HG03064 (cell line): ENCODE measurements at regions not wholly inside any gene's neighbourhood (a gene's known extent, or its start where the extent isn't known, plus 50 kb on each side); places are given as distances from the start of the nearest gene placed in this dataset.

Experiments
- ATAC-seq: cut with Tn5 transposase; IDR thresholded peaks from one replicate; pipeline ENCODE4 v1.9.1; 2021; ENCODE audit warnings: low read depth; ENCODE audit not compliant: unreplicated experiment

- no peak for ATAC-seq
Observed at GRCh38 chr6:33869826-33870423, 66.1 kb upstream of the MLN start.

DNA sequence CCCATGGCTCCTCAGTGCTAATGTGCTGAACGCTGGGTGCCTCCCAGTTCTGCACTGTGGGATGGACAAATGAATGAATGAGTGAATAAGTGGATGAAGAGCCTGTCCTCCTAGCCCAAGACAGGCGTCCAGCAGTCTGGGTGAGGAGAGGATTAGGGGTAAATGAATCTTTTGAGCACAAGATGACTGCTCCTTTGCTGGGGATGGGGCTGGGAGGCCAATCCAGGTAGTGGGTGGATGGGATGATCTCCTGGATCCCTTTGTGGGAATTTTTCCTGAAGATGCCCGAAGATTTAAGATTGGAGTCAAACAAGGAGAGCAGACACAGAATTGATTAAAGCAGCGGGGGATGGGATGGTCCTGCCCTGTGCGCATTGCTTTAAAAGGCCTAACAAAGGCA lies 65.3 kb upstream of the MLN start:
- ATAC-seq = no peak

GRCh38 chr6:33868141-33868540 lies 64.3 kb upstream of the MLN start:
- ATAC-seq = no peak

GRCh38 chr6:33865478-33866077 lies 61.8 kb upstream of the MLN start:
- no peak for ATAC-seq

- ATAC-seq = no peak
Observed at GRCh38 chr6:33863723-33864440, 60.1 kb upstream of the MLN start.

DNA sequence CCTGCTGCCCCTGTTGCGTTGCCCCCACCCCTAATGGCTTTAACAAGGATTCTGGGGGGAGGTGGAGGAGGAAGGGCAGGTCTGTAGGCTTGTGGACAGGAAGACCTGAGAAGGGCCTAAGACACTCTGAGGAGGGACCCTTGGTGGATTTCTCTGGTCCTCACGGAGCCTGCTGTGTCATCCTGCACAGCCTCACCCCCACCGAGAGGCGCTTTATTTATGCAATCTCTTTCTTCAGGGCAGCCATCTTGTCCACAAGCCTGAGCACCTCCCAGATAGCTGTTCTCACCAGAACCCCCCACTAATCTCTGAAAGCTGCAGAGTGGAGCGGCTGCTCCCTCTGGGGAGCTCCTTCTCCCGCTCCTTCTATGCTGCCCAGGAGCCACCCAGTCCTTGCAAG lies 59.3 kb upstream of the MLN start:
- no peak for ATAC-seq

DNA sequence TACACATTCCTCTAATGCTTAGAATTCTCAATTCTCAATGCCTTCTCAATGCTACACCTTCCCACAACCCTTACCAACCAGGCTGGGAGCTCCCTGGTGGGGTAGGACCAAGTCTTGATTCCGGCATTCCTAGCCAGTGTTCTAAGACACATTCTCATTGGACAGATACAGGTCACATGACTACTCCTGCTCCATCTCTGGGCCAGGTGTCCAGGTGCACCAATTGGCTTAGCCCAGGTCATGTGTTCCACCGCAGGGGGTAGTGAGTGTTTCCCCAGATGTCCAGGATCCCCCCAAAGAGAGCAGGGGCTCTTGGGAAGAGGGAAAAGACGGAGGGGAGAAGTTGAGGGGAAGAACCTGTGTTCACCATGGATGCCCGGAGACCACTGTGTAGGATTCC lies 58.7 kb upstream of the MLN start:
- ATAC-seq = no peak

- ATAC-seq = no peak
Observed at GRCh38 chr6:33861722-33862121, 57.9 kb upstream of the MLN start.

DNA sequence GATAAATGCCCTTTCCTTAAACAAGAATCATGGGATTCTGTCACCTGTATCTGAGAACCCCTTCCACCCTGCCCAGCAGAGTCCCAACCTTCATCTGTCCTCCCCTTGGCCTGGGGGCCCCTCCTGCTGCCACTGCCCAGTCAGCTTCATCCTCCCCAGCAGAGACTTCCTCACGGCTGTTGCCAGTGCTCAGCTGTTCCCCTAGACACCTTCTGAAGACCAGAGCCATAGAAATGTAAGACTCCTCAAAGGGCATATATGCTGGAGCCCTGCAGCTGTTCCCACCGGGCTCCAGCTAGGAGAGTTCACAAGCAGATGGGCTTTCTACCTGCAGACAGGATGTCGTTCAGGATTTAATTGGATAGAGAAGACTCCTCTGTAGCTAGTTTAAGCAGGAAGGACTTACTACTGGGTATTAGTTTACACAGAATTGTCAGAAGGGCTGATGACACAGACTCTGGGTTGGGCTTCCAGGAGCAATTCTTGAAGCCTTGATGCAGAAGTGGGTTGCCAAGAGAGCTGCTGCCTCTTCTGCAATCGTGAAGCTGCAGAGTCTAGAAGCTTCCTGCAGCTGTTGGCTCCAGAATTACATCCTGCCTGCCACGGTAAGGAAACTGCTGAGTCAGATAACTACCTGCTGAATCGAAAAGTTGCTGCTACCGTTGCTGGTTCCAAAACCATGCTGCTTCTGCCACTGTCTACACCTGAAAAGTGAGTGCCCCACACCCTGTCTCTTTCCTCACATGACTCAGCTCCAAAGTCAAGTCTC lies 57.1 kb upstream of the MLN start:
- no peak for ATAC-seq

DNA sequence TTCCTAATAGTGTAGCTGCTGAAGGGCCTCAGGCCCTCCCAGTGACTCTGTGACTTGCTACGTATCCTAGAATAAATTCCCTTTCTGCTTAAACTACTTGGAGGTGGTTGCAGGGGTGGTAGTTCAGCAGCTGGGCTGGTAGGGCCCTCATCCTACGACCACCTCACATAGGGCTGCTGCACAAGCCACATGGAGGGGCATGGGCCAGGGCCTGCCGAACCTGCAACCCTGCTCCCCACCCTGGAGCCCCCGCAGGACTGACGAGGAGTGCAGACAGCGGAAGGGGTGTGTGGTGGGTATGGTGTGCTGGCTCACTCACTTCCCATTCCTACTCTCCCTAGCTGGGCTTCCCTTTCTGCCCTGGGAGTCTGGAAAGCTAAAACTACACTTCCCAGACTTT lies 56.2 kb upstream of the MLN start:
- ATAC-seq = no peak

DNA sequence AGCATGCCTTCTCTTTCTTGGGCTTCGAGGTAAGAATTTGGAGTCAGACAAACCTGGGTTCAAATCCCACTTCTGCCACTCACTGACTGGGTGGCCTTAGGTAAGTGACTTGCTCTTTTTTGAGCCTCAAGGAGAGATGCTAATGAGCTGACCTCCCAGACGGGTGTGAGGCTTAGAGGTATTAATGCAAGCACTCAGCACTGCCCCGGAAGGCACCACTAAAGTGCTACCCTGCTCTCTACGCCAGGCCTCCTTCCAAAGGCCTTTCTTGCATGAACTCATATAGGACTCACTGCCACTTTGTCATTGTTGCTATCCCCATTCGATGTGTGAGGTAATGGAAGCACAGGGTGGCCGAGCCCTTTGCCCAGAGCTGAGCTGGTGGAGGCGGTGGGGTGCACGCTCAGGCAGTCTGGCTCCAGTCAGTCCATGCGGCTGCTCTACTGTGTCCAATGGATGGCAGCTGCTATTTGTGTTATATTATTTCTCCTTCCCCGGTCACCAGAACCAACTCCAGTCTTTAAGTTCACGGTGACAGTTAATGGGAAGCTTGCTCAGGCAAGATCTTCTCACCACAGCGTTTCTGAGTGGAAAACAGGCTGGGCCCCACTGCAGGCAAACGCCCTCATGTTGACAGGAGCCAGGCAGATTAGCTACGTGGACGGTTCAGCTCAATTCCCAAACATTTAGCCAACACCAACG lies 55.2 kb upstream of the MLN start:
- ATAC-seq = no peak

DNA sequence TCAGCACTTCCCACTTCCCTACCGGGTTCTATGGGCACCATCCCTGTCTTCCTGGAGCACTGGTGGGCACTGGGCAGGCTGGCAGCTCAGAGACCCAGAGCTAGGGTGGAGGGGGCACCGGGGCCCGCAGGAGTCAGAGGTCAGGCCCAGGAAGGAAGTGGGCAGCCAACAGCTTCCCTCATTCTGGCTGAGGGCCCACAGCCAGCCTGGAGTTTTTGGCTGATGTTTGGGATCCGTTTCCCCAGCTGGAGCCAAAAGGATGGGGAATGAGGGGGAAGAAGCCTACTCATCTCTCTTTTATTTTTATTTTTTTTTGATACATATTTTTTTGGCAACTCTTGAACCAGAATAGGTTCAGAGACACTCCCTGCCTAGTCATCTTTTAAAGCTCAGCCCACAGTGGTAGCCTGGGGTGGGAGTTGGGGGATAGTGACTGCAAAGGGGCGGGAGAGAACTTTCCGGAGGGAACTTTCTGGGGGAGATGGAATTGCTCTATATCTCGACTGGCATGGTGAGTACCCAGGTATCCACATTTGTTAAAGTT lies 54.2 kb upstream of the MLN start:
- no peak for ATAC-seq

DNA sequence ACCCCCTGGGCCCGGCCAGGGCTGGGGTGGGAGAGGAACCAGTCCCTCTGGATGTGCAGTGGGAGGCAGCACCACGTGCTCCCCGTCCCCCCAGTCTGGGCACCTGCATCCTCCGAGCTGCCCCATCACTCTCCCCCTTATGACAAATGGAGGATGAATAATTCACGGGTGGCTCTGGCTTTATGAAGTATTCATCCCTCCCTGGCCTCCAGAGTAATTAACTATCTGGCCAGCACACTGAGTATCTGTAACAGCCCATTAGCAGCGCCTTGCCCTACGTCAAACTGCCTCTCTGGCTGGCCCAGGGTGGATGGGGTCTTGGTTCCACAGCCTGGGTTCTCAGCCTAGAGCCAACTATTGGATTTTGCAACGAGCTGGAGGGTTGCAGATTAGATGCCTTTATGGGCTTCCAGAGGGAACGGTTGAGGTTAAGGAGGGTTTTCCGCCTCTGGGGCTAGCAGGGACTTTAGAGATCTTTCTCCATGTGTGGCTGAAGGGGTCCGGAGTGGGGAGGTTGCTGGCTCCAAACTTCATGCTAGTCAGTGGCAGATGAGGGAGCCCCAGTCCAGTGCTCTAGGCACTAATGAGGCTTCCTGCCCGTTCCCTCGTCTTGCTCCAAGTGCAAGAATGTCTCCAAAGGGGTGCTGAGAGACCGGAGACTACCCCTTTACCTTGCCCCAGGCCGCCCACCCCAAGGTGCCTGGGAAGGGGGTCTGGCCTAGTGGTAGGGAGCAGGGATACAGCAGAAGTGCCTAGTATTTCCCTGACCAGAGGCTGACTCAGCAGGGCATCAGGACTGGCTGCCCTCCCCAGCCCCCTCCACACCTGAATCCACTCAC lies 53.5 kb upstream of the MLN start:
- no peak for ATAC-seq

GRCh38 chr6:33856655-33857054 lies 52.9 kb upstream of the MLN start:
- ATAC-seq = no peak

DNA sequence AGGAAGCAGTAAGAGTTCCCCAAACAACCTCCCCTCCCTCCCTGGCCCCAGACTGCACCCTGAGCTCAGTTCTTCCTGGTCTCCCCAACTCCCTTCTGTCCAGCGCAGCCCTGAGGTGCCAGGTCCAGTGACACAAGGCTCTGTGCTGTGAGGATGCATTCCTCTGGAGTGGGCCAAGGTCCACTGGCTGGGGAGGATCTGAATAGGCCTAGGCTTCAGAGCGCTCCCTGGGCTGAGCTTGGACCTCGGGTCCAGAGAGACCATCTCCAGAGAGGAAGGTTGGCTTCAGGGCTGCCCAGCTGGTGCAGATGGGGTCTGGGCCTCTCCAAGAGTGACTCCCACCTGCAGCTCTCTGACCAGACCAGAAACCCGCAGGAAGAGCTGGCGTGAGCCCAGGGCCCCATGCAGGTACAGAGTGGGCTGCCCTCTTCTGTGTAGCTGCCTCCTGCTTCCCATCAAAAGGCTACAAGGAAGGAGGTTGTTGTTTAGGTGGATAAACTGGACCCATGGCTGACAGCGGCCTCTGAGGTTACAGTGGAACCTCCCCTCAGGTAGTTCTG lies 52.3 kb upstream of the MLN start:
- no peak for ATAC-seq

DNA sequence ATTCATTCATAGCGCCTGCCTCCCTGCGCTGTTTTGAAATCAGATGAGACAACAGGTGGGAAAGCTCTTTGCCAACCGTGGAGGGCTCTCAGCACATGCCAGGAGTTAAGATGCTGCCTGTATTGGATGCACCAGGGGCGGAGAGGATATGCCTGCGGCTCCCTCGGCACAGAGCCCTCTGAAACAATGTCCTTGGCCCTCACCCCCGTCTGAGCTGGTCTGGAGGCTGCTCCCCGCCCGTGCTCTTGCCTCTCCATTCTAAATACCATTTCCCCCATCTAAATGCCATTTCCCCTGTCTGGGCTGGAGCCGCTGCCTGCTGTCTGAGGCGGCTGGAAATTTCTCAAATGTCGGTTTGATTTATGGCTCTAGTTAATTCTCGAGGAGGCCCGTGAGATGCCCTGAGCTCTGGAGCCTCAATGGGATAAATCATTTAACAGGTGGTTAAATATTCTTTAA lies 50.8 kb upstream of the MLN start:
- no peak for ATAC-seq

- no peak for ATAC-seq
Observed at GRCh38 chr6:33853736-33854135, 49.9 kb upstream of the MLN start.
